Heart left ventricle (tissue), 13 donors: ENCODE measurements at regions not wholly inside any gene's neighbourhood (a gene's known extent, or its start where the extent isn't known, plus 50 kb on each side); places are given as distances from the start of the nearest gene placed in this dataset.

Source experiments
- CTCF ChIP-seq, 12 donors: fragments of 200-600 bp; sonication (generic) in 4 of 12; IDR thresholded peaks; one replicate each; pipeline versions ENCODE4 v1.5.0 to v1.8.0; 2018 to 2022; ENCODE audit warnings: antibody characterized with exemption in 12 of 12, mild to moderate bottlenecking in 5 of 12
- POLR2A ChIP-seq, 2 donors: fragments of 450-650 bp; IDR thresholded peaks; one replicate each; pipeline ENCODE4 v1.6.1; 2017; ENCODE audit warnings: antibody characterized with exemption in 2 of 2, mild to moderate bottlenecking in 2 of 2, moderate library complexity in 2 of 2
- donor health status: ischemic (EF 13 %, LVEDD 7.1; RV severe dilation, severe dysfunction).
- donor health status: DM: no; HTN: yes; CAD: no.
- donor health status: DM: no; HTN: no; CAD: no.
- donor health status: ischemic (EF 25% LVEDD 6.9; RV normal size, moderate dysfunction).
- donor health status: ischemic (EF 25% LVEDD 5.7; RV mildly dilated, moderate dysfunction).
- donor health status: ischemic (EF 35%, LVEDD 5.7; RV mildly dilated, moderate dysfunction).
- donor health status: nonischemic (EF 11% LVEDD 7.7; RV severe dilation, severe dysfunction).
- donor health status: DM: yes; HTN: yes; CAD: no.
- donor health status: PGD.
- donor health status: ischemic (EF 29% LVEDD 5.4; RV normal size, mild dysfunction).
- donor health status: nonischemic (EF 23%, LVEDD 6.1; RV moderate dilation, normal function).

- TF ChIP-seq POLR2A (IDR thresholded peaks at IDR 0.05) (no peak), CTCF (IDR thresholded peaks at IDR 0.05) (no peak)
These were observed 67.7 kb upstream of the NEDD4L start for GRCh38 chr18:57976230-57976773.
